Osteoblast (primary cell): ENCODE measurements at regions not wholly inside any gene's neighbourhood (a gene's known extent, or its start where the extent isn't known, plus 50 kb on each side); places are given as distances from the start of the nearest gene placed in this dataset.

Experiments used
- DNase-seq: peaks from one replicate; pipeline ENCODE4 v3.0.0; 2011; ENCODE audit warnings: low spot score, mixed read lengths; ENCODE audit not compliant: insufficient read length; ENCODE audit errors: missing footprints
- H2AFZ ChIP-seq: 2 replicates; pipeline ENCODE4 v1.6.0; 2011; ENCODE audit warnings: mild to moderate bottlenecking, low read length
- H3K27ac ChIP-seq: 2 replicates; pipeline ENCODE4 v1.5.1; 2011; ENCODE audit warnings: mild to moderate bottlenecking, low read depth, low read length, moderate library complexity
- H3K27me3 ChIP-seq: 2 replicates; pipeline ENCODE4 v1.6.0; 2012; ENCODE audit warnings: mild to moderate bottlenecking, control low read depth, inconsistent platforms, low read length, moderate library complexity; ENCODE audit not compliant: insufficient read depth
- H3K36me3 ChIP-seq: 2 replicates; pipeline ENCODE4 v1.5.1; 2011; ENCODE audit warnings: mild to moderate bottlenecking, low read length, control low read depth, moderate library complexity; ENCODE audit not compliant: insufficient read depth
- H3K4me1 ChIP-seq: 2 replicates; pipeline ENCODE4 v1.5.1; 2011; ENCODE audit warnings: mild to moderate bottlenecking, low read length, control low read depth, moderate library complexity; ENCODE audit not compliant: insufficient read depth
- H3K4me2 ChIP-seq: 2 replicates; pipeline ENCODE4 v1.6.0; 2011; ENCODE audit warnings: mild to moderate bottlenecking, low read length; ENCODE audit not compliant: insufficient read depth
- H3K4me3 ChIP-seq: fragments of 200-600 bp; sonication (generic); 3 replicates; pipeline ENCODE4 v1.5.1; 2012; ENCODE audit warnings: mild to moderate bottlenecking, low read length, inconsistent platforms; ENCODE audit not compliant: insufficient read depth
- H3K79me2 ChIP-seq: 2 replicates; pipeline ENCODE4 v1.6.0; 2012; ENCODE audit warnings: mild to moderate bottlenecking, low read length, control low read depth, inconsistent platforms; ENCODE audit not compliant: insufficient read depth
- H3K9me3 ChIP-seq: 2 replicates; pipeline ENCODE4 v1.5.1; 2011; ENCODE audit warnings: low read depth, low read length, control low read depth
- H4K20me1 ChIP-seq: 2 replicates; pipeline ENCODE4 v1.6.0; 2012; ENCODE audit warnings: mild to moderate bottlenecking, low read length, control low read depth; ENCODE audit not compliant: insufficient read depth
- TF ChIP-seq, protein P1 (sequence below): IDR thresholded peaks from 2 replicates; pipeline ENCODE4 v1.5.1; 2011; ENCODE audit warnings: mild to moderate bottlenecking, low read depth, low read length, moderate library complexity; ENCODE audit errors: extremely low read depth

DNA sequence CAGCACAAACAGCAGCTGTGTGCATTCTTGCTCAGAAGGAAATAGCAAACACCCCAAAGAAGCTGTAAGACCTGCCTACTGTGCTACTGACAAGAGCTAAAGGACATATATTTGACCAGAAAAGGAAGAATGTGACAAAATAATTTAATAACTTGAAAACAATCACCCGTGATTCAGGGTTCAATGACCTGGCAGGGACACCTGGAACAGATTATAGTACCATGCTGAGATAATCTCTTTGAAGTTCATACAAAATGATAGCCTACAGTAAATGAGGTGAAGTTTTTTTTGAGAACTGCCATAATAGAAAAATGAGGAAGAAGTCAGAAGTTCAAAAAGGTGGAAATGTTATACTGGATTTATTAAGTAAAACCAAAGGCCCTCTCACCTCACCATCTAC, 324.8 kb upstream of the GULP1 start:
- TF ChIP-seq, protein P1, sequence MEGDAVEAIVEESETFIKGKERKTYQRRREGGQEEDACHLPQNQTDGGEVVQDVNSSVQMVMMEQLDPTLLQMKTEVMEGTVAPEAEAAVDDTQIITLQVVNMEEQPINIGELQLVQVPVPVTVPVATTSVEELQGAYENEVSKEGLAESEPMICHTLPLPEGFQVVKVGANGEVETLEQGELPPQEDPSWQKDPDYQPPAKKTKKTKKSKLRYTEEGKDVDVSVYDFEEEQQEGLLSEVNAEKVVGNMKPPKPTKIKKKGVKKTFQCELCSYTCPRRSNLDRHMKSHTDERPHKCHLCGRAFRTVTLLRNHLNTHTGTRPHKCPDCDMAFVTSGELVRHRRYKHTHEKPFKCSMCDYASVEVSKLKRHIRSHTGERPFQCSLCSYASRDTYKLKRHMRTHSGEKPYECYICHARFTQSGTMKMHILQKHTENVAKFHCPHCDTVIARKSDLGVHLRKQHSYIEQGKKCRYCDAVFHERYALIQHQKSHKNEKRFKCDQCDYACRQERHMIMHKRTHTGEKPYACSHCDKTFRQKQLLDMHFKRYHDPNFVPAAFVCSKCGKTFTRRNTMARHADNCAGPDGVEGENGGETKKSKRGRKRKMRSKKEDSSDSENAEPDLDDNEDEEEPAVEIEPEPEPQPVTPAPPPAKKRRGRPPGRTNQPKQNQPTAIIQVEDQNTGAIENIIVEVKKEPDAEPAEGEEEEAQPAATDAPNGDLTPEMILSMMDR, result no peak
- DNase-seq, result no peak
- H4K20me1 ChIP-seq, result no peaks in the 10 kb centered on the region
- no peak overlapping the region for H2AFZ ChIP-seq
- no peak overlapping the region for H3K4me3 ChIP-seq
- no peak overlapping the region for H3K27ac ChIP-seq
- H3K27me3 ChIP-seq, result no peaks in the 10 kb centered on the region
- H3K9me3 ChIP-seq, result no peaks in the 10 kb centered on the region
- no peak overlapping the region for H3K4me2 ChIP-seq
- H3K79me2 ChIP-seq, result no peaks in the 10 kb centered on the region
- H3K4me1 ChIP-seq, result no peaks in the 10 kb centered on the region
- H3K36me3 ChIP-seq, result no peaks in the 10 kb centered on the region

DNA sequence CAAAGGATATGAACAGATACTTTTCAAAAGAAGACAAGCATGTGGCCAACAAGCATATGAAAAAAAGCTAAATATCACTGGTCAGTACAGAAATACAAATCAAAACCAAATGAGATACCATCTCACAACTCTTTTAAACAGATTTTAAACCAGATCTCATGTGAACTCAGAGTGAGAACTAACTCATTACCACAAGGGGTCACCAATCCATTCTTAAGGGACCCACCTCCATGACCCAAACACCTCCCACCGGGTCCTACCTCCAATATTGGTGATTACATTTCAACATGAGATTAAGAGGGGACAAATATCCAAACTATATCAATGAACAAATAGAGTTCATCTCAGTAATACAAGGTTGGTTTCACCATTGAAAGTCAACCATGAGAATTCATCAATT, 319.8 kb upstream of the GULP1 start:
- no peaks in the 10 kb centered on the region for H3K4me1 ChIP-seq
- no peak for DNase-seq

DNA sequence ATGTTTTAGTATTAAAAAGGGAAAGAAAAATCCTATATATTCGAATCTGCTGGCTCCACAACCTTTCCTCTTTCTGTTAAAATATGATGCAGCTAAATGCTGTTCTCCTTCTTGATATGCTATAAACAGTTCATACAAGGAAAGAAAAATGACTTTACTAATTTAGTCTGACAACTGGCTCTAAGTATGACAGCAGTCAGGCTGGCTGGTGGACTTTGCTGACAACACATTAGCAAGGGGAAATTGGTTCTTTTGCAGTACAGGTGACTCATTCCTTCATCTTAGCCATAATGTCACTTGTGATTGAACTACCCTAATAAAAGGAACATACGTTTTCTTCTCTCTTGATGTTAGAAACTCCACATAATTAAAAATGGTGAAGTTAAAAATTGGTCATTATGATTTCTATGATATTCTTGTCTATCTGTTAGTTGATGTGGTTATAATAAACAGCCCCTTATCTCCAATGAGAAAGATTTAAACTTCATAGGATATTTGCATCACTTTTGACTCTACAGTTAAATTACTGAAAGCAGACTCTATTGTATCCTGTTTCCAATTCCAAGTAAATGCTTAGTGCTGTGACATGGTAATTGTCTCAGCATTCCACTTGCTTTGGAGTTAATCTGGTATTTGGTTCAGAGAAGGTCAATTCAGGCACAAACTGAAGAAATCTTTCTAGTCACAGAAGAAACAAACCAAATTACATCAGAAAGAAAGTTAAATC, 315.3 kb upstream of the GULP1 start:
- Histone ChIP-seq H4K20me1 (no peaks in the 10 kb centered on the region), H3K36me3 (no peaks in the 10 kb centered on the region), H3K79me2 (no peaks in the 10 kb centered on the region), H3K4me1 (no peaks in the 10 kb centered on the region), H3K4me3 (no peak overlapping the region), H3K9me3 (no peaks in the 10 kb centered on the region), H3K27ac (no peak overlapping the region), H2AFZ (no peak overlapping the region), H3K4me2 (no peak overlapping the region), H3K27me3 (no peaks in the 10 kb centered on the region)
- TF ChIP-seq, protein P1, result no peak
- no peak for DNase-seq

More for the DNA sequence above, 319.8 kb upstream of the GULP1 start:
- H3K9me3 ChIP-seq, result no peaks in the 10 kb centered on the region
- H3K36me3 ChIP-seq, result no peaks in the 10 kb centered on the region
- no peak overlapping the region for H3K4me3 ChIP-seq
- TF ChIP-seq, protein P1, result no peak
- H4K20me1 ChIP-seq, result no peaks in the 10 kb centered on the region
- no peak overlapping the region for H3K27ac ChIP-seq
- H3K79me2 ChIP-seq, result no peaks in the 10 kb centered on the region
- no peak overlapping the region for H3K4me2 ChIP-seq
- H2AFZ ChIP-seq, result no peak overlapping the region
- H3K27me3 ChIP-seq, result no peaks in the 10 kb centered on the region

DNA sequence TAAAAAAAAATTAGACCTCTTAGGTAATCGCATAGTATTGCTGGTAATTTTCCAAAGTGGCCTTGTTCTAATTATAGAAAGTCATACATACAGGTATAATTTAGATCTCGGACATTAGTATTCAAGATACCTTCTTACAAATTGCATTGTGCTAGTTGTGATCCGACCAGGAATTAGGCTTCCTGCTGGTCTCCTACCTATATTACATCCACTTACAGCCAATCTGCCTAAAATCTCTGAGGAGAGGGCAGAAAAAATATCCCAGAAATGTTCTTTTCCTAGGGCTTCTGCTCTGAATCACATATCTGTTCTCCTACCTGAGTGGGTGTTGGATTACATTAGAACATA, 314.7 kb upstream of the GULP1 start:
- no peaks in the 10 kb centered on the region for H4K20me1 ChIP-seq
- H3K4me1 ChIP-seq, result no peaks in the 10 kb centered on the region
- no peak overlapping the region for H3K27ac ChIP-seq
- no peak overlapping the region for H3K4me3 ChIP-seq
- DNase-seq, result no peak
- TF ChIP-seq, protein P1, result no peak
- no peak overlapping the region for H2AFZ ChIP-seq
- H3K79me2 ChIP-seq, result no peaks in the 10 kb centered on the region
- H3K4me2 ChIP-seq, result no peak overlapping the region
- H3K9me3 ChIP-seq, result no peaks in the 10 kb centered on the region
- no peaks in the 10 kb centered on the region for H3K36me3 ChIP-seq
- no peaks in the 10 kb centered on the region for H3K27me3 ChIP-seq
